IMR-90 (cell line): ENCODE measurements at regions not wholly inside any gene's neighbourhood (a gene's known extent, or its start where the extent isn't known, plus 50 kb on each side); places are given as distances from the start of the nearest gene placed in this dataset.

Experiments used
- ATAC-seq: fragments of 200-7000 bp; cut with Tn5 transposase; 2 replicates; pipeline ENCODE4 v1.9.1; 2020; ENCODE audit warnings: low read depth, mild to moderate bottlenecking, moderate library complexity
- BruUV-seq: library from RNA; stranded (reverse); fragments of 400-500 nt; replicated peaks from 2 replicates; lab custom pipeline; 2021; lab: Mats Ljungman, UMichigan
- CTCF ChIA-PET: fragments of 300-600 bp; formaldehyde crosslinking; extraction: SDS; loops from one replicate; lab custom pipeline; 2021; ENCODE audit warnings: antibody characterized with exemption; lab: Yijun Ruan, JAX
- POLR2A ChIA-PET: fragments of 300-600 bp; sonication (Branson Sonifier 250); formaldehyde crosslinking; loops from one replicate; lab custom pipeline; 2022; ENCODE audit warnings: antibody characterized with exemption; ENCODE audit not compliant: unreplicated experiment; lab: Charles Lee
- DNase-seq: peaks from one replicate; pipeline ENCODE4 v3.0.0; 2013
- H2AFZ ChIP-seq: replicated peaks from 2 replicates; pipeline ENCODE3; 2013; ENCODE audit warnings: low read length, mild to moderate bottlenecking; ENCODE audit not compliant: poor library complexity
- H2AK5ac ChIP-seq: 2 replicates; pipeline ENCODE4 v1.6.1; 2013; ENCODE audit warnings: low read depth, low read length, inconsistent platforms
- H2AK9ac ChIP-seq: replicated peaks from 2 replicates; pipeline ENCODE3; 2013; ENCODE audit warnings: mild to moderate bottlenecking, low read depth, low read length, moderate library complexity; ENCODE audit not compliant: poor library complexity
- H2BK120ac ChIP-seq: 2 replicates; pipeline ENCODE4 v1.6.1; 2013; ENCODE audit warnings: low read depth, low read length, inconsistent platforms
- H2BK15ac ChIP-seq: 3 replicates; pipeline ENCODE4 v1.6.1; 2013; ENCODE audit warnings: low read depth, low read length, inconsistent platforms
- H2BK20ac ChIP-seq: 2 replicates; pipeline ENCODE4 v1.6.1; 2013; ENCODE audit warnings: low read depth, mild to moderate bottlenecking, inconsistent platforms, low read length, moderate library complexity
- H2BK5ac ChIP-seq: 2 replicates; pipeline ENCODE4 v1.6.1; 2013; ENCODE audit warnings: mild to moderate bottlenecking, low read depth, low read length, inconsistent platforms; ENCODE audit not compliant: poor library complexity, severe bottlenecking
- H3K14ac ChIP-seq: replicated peaks from 2 replicates; pipeline ENCODE4 v1.6.1; 2013; ENCODE audit warnings: low read depth, low read length, inconsistent platforms
- H3K18ac ChIP-seq: 2 replicates; pipeline ENCODE4 v1.6.1; 2013; ENCODE audit warnings: low read depth, low read length, control low read depth
- H3K23ac ChIP-seq: 2 replicates; pipeline ENCODE4 v1.6.1; 2013; ENCODE audit warnings: low read depth, low read length, inconsistent platforms
- H3K27ac ChIP-seq: 2 replicates; pipeline ENCODE4 v1.5.1; 2013; ENCODE audit warnings: mild to moderate bottlenecking, control low read depth, low read length; ENCODE audit not compliant: insufficient read depth
- H3K27me3 ChIP-seq: 2 replicates; pipeline ENCODE4 v1.6.1; 2013; ENCODE audit warnings: low read length; ENCODE audit not compliant: control insufficient read depth, insufficient read depth
- H3K36me3 ChIP-seq: 2 replicates; pipeline ENCODE4 v1.6.1; 2013; ENCODE audit warnings: low read length, mixed read lengths; ENCODE audit not compliant: control insufficient read depth, insufficient read depth
- H3K4ac ChIP-seq: 2 replicates; pipeline ENCODE4 v1.6.1; 2013; ENCODE audit warnings: low read depth, low read length, inconsistent platforms
- H3K4me1 ChIP-seq: 2 replicates; pipeline ENCODE4 v1.6.1; 2013; ENCODE audit warnings: low read length, mixed read lengths; ENCODE audit not compliant: control insufficient read depth, insufficient read depth
- H3K4me2 ChIP-seq: 2 replicates; pipeline ENCODE4 v1.6.1; 2013; ENCODE audit warnings: low read depth, mild to moderate bottlenecking, control low read depth, low read length, moderate library complexity
- H3K4me3 ChIP-seq: 2 replicates; pipeline ENCODE4 v1.5.1; 2013; ENCODE audit warnings: low read depth, mild to moderate bottlenecking, control low read depth, low read length, moderate library complexity; ENCODE audit not compliant: insufficient read depth
- H3K56ac ChIP-seq: 2 replicates; pipeline ENCODE4 v1.6.1; 2013; ENCODE audit warnings: low read length, inconsistent platforms; ENCODE audit not compliant: insufficient read depth; ENCODE audit errors: extremely low read depth
- H3K79me1 ChIP-seq, 2 experiments: 2 replicates each; pipeline ENCODE4 v1.6.1; 2013; ENCODE audit warnings: low read length in 2 of 2, inconsistent platforms in 1 of 2, low read depth in 1 of 2
- H3K9ac ChIP-seq: 2 replicates; pipeline ENCODE4 v1.6.1; 2013; ENCODE audit warnings: low read depth, low read length, control low read depth
- H3K9me1 ChIP-seq: 2 replicates; pipeline ENCODE4 v1.6.1; 2013; ENCODE audit warnings: low read length, inconsistent platforms; ENCODE audit not compliant: insufficient read depth
- H3K9me3 ChIP-seq: 2 replicates; pipeline ENCODE4 v1.6.1; 2013; ENCODE audit warnings: low read length; ENCODE audit not compliant: control insufficient read depth, insufficient read depth
- H4K20me1 ChIP-seq: 2 replicates; pipeline ENCODE4 v1.6.1; 2013; ENCODE audit warnings: low read length, inconsistent platforms; ENCODE audit not compliant: insufficient read depth
- H4K5ac ChIP-seq: 2 replicates; pipeline ENCODE4 v1.6.1; 2013; ENCODE audit warnings: mild to moderate bottlenecking, low read depth, low read length, control low read depth
- H4K8ac ChIP-seq, 2 experiments: 2 replicates each; pipeline ENCODE4 v1.6.1; 2013; ENCODE audit warnings: low read depth in 2 of 2, low read length in 2 of 2, control low read depth in 1 of 2, inconsistent platforms in 1 of 2
- H4K91ac ChIP-seq: 2 replicates; pipeline ENCODE4 v1.6.1; 2013; ENCODE audit warnings: low read depth, low read length, inconsistent platforms; ENCODE audit not compliant: insufficient read depth
- CTCF ChIP-seq: conservative IDR thresholded peaks from 2 replicates; pipeline ENCODE4 v1.5.1; 2012; ENCODE audit warnings: mild to moderate bottlenecking, low read depth, low read length, improper control_type of control experiment
- ELK1 ChIP-seq: fragments of 150-350 bp; IDR thresholded peaks from 2 replicates; pipeline ENCODE4 v1.6.1; 2016; ENCODE audit warnings: low read depth, mild to moderate bottlenecking, low read length, moderate library complexity, borderline replicate concordance
- FOS ChIP-seq: fragments of 150-350 bp; IDR thresholded peaks from 2 replicates; pipeline ENCODE4 v1.6.1; 2016; ENCODE audit warnings: low read depth, low read length
- MAFK ChIP-seq: IDR thresholded peaks from 2 replicates; pipeline ENCODE4 v1.6.1; 2012; ENCODE audit warnings: low read depth, low read length, improper control_type of control experiment
- MXI1 ChIP-seq: IDR thresholded peaks from 2 replicates; pipeline ENCODE4 v1.6.1; 2012; ENCODE audit warnings: low read depth, mild to moderate bottlenecking, low read length, moderate library complexity, borderline replicate concordance
- NFE2L2 ChIP-seq: fragments of 150-350 bp; IDR thresholded peaks from 2 replicates; pipeline ENCODE4 v1.6.1; 2016; ENCODE audit warnings: low read depth, mild to moderate bottlenecking, low read length
- RCOR1 ChIP-seq: IDR thresholded peaks from 2 replicates; pipeline ENCODE4 v1.6.1; 2012; ENCODE audit warnings: mild to moderate bottlenecking, low read length, improper control_type of control experiment; ENCODE audit not compliant: insufficient replicate concordance
- WGBS, 2 experiments: methylation state at CpG; one replicate each; pipeline versions ENCODE4 v1.1.5 to v1.1.7; 2013; ENCODE audit warnings: missing lambda C conversion rate in 2 of 2; ENCODE audit not compliant: insufficient read length in 1 of 2; ENCODE audit errors: extremely low coverage in 2 of 2; 5-methylcytosine and 5-hydroxymethylcytosine counted together
- dilution Hi-C: fragments of 300-500 bp; cut with HindIII; formaldehyde crosslinking; loops from one replicate; pipeline ENCODE4 v1.14.3; 2018; ENCODE audit warnings: low sequenced_read_pairs; ENCODE audit not compliant: unreplicated experiment
- in situ Hi-C: fragments of 300-500 bp; cut with MboI; formaldehyde crosslinking; loops from 3 replicates; pipeline ENCODE4 v1.14.3; 2019; ENCODE audit warnings: low sequenced_read_pairs, inconsistent platforms, mixed read lengths
- intact Hi-C: fragments of 100-400 bp; cut with micrococcal nuclease; formaldehyde crosslinking; loops from 2 replicates; pipeline ENCODE4 v1.10.0; 2022

- H3K4ac ChIP-seq = no peak overlapping the region
- no peak overlapping the region for H3K9ac ChIP-seq
- no peaks in the 10 kb centered on the region for H3K79me1 ChIP-seq
- BruUV-seq = no TSS peak
- H3K4me2 ChIP-seq = no peak overlapping the region
- DNase-seq = no peak
- H2BK120ac ChIP-seq = no peak overlapping the region
- no peak overlapping the region for H2BK20ac ChIP-seq
- no peak overlapping the region for H3K18ac ChIP-seq
- H3K36me3 ChIP-seq = no peaks in the 10 kb centered on the region
- ChIA-PET CTCF (interaction anchor here (1.7 kb wide), 1 partner anchor 9 kb away, joined by 6 read pairs; no protein-coding TSS in a partner anchor), POLR2A (no interaction called here)
- dilution Hi-C loops = no loop called here
- H4K5ac ChIP-seq = no peak overlapping the region
- no peaks in the 10 kb centered on the region for H3K9me3 ChIP-seq
- no peak overlapping the region for H3K27ac ChIP-seq
- WGBS, 2 experiments = no CpG with 5 or more reads among the region's 2 CpGs
- no peak overlapping the region for H2BK5ac ChIP-seq
- H4K8ac ChIP-seq = no peak overlapping the region
- no peaks in the 10 kb centered on the region; the same call in none of the 2 replicates for H3K27me3 ChIP-seq
- intact Hi-C loops = no loop called here
- no peak for TF ChIP-seq MXI1
- no peak for TF ChIP-seq NFE2L2
- TF ChIP-seq CTCF = no peak
- no peak for TF ChIP-seq MAFK
- TF ChIP-seq ELK1 = no peak
- no peak for TF ChIP-seq RCOR1
- TF ChIP-seq FOS = no peak
- H2AK9ac ChIP-seq = no peak overlapping the region
- in situ Hi-C loops = no loop called here
- no peak overlapping the region; the same call in 1 of the 2 replicates for H3K56ac ChIP-seq
- no peak for ATAC-seq
- H3K4me3 ChIP-seq = no peak overlapping the region
- no peak overlapping the region for H2AK5ac ChIP-seq
- no peaks in the 10 kb centered on the region for H3K4me1 ChIP-seq
- no peaks in the 10 kb centered on the region for H4K20me1 ChIP-seq
- no peaks in the 10 kb centered on the region for H3K9me1 ChIP-seq
- H2BK15ac ChIP-seq = no peak overlapping the region
- H4K91ac ChIP-seq = no peak overlapping the region
- H3K14ac ChIP-seq = no peak overlapping the region
- H2AFZ ChIP-seq = no peak overlapping the region
- no peak overlapping the region for H3K23ac ChIP-seq
Measured at GRCh38 chr6:21333715-21334114, 259.8 kb upstream of the SOX4 start.
